GM21529 (cell line): ENCODE measurements at regions not wholly inside any gene's neighbourhood (a gene's known extent, or its start where the extent isn't known, plus 50 kb on each side); places are given as distances from the start of the nearest gene placed in this dataset.

Experiments
- ATAC-seq: cut with Tn5 transposase; IDR thresholded peaks from one replicate; pipeline ENCODE4 v1.9.1; 2021; ENCODE audit not compliant: unreplicated experiment

- ATAC-seq = no peak
These were observed 666.2 kb upstream of the CELF2 start for GRCh38 chr10:10351451-10351850.

GRCh38 chr10:10353326-10353868, 664.3 kb upstream of the CELF2 start:
- no peak for ATAC-seq

GRCh38 chr10:10359263-10359662, 658.4 kb upstream of the CELF2 start:
- no peak for ATAC-seq

DNA sequence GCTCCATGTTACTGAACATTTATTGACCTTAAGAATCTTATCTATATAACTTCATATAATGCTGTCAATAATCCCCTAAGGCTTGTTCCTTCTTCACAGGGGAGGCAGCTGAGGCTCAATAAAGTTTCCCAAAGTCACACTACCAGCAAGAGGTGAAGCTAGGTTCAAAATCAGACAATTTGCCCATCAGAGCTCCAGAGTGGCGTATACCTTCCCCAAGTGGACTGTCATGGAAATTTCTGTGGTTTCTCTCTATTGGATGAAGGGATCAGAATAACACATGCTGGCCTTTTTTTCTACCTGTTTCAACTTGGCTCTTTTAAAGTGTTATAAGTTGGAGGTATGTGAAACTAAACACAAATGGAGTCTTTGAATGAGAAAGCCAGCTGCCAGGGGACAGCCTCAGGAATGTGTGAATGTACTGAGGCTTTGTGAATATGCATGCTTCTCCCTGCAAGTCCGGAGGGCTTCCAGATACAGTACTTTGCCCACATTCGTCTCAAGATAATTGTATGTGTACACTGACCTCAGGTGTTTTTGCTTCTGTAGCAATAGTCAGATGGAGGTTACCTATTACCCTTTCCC, 656.3 kb upstream of the CELF2 start:
- ATAC-seq = no peak

GRCh38 chr10:10362800-10363199, 654.9 kb upstream of the CELF2 start:
- no peak for ATAC-seq

GRCh38 chr10:10363217-10363616, 654.5 kb upstream of the CELF2 start:
- ATAC-seq = no peak

DNA sequence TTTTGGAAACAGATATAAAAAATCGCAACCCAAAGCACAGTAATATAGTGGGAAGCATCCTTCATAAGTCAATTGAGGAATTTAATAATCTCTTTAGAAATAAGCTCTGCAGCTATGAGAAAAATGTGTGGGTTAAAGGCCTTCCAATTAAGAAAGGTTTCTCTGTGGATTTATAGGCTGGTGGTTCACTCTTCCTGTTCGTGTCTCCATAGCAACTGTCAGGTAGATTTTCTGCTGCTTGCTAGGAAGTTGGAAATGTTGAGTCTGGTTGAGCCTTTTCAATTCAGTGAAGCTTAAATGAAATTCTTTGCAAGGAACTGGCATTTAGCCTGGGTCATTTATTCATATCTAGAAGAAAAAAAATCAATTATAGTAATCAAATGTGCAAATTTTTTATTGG, 652.8 kb upstream of the CELF2 start:
- ATAC-seq = no peak

GRCh38 chr10:10365676-10366075, 652.0 kb upstream of the CELF2 start:
- no peak for ATAC-seq

GRCh38 chr10:10366836-10367235, 650.8 kb upstream of the CELF2 start:
- ATAC-seq = no peak

DNA sequence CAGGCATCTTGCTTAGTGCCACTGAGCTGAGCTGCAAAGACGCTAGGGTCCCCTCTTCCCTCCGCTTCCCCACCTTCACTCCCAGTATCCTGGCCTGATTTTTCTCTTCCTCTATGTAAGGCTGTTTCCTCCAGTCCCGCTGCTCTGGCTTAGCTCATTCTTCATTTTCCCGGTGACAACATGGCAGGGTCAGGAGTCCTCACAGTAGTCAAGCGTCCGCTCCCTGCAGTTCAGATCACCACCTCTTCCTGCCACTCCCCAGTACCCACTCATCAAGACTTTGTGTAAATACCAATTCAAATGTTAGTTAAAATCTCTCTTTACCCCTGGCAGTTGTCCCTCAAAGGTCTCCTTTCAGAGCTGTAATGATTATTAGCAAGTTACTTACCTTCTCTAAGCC, 650.4 kb upstream of the CELF2 start:
- ATAC-seq = no peak

DNA sequence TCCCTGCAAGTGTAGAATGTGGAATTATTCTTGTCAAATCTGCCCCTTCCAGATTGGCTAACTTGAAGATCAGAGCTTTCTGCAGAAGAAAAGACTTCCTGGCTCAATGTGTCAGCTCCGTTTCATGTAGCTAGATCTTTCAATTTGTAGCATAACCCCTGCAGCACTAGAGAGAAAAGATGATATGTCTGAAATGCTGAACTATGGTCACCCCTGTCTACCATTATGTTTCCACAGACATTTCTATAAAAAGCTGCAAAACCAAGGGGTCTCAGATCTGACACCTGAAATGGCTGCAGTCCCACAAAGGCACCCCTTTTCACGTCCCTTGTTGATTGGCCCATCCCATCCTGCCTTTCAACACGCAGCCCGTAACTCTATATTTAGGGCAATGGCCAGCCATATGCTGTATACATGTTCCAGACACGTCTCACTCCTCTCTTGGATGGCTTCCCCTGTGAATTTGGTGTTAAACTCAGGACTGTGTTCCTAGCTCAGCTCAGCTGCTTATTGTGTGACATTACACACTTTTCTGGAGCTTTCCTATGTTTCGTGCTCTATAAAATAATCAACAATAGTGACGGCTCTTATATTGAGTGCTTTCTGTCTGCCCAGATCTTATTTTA, 648.6 kb upstream of the CELF2 start:
- ATAC-seq = no peak

GRCh38 chr10:10385831-10386230, 631.8 kb upstream of the CELF2 start:
- no peak for ATAC-seq

GRCh38 chr10:10389182-10389581, 628.5 kb upstream of the CELF2 start:
- no peak for ATAC-seq

DNA sequence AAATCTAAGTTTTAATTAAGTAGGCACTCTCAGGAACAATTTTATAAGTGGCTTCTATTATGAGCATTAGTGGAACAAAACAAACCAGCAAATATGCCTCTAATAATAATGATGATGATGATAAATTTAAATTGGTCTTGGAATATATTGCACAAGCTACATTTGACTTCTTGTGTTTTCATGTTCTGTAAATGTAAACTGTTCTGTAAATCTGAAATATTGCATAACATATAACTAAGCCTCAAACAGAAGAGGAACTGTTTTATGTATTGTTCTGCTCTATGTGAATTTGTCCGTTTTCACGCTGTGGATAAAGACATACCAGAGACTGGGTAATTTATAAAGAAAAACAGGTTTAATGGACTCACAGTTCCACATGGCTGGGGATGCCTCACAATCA, 625.2 kb upstream of the CELF2 start:
- ATAC-seq = no peak

- ATAC-seq = no peak
These were observed 622.6 kb upstream of the CELF2 start for GRCh38 chr10:10394933-10395658.

- no peak for ATAC-seq
These were observed 621.1 kb upstream of the CELF2 start for GRCh38 chr10:10396601-10397000.

DNA sequence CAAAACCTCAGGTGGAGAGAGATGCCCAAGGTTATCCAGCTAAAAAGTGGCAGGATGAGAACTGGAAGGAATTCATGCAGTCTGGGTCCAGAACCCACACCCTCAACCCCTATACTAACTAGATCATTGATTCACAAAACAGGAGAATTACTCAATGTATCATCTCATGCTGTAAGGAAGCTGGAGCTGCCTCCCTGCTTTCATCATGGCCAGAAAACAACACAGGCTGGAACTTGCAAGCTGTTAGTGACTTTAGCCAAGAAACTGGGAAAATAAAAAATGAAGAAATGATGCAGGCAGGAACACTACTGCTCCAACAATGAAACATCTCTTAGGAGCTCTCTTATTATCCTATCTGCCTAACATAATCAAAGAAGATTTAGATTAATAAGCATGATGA, 619.8 kb upstream of the CELF2 start:
- no peak for ATAC-seq

GRCh38 chr10:10403762-10404161, 613.9 kb upstream of the CELF2 start:
- no peak for ATAC-seq

DNA sequence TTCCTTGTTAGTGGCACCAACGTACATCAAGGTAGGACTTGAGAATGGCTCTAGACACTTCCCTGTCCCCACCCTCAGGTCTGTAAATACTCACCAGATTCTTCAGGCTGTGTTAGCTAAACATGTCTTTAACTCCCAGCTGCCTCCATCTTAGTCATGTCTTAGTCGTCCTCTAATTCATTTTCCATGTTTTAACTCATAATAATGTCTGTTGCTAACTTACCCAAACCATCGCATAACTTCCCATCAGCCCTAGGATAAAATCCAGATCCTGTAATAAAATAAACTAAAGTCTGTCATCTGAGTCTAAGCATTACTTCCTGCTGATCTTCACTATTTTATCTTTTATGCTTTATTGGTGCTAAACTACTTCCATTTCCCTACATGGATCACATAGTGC, 600.0 kb upstream of the CELF2 start:
- ATAC-seq = no peak

GRCh38 chr10:10418387-10418786, 599.3 kb upstream of the CELF2 start:
- ATAC-seq = peak; percentile 91

- no peak for ATAC-seq
These were observed 596.6 kb upstream of the CELF2 start for GRCh38 chr10:10421071-10421470.

DNA sequence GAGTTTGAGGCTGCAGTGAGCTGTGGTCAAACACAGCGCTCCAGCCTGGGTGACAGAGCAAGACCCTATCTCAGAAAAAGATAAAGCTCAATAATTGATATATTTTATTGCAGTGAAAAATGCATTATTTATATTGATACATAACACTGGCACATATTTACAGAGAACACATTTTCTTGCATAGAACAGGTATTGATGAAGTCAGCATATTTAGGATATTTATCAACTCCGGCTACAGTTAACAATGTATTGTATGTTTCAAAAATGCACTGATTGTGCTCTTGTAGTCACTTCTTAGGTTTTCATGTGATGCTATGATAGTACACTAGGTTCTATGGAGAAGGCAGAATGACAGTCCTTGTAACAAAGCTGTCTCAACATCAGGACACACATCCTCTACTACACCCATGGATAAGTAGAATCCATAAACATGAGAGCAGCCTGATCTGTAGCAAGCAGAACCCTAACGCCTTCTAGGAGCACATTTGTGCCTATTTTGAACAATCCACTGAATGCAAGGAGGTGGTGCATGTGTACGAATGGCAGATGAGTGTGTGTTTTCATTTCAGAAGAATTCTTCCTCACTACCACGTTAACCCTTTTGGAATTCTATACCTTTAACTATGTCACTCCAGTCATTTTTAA, 586.1 kb upstream of the CELF2 start:
- no peak for ATAC-seq
